ENCODE measurements at regions not wholly inside any gene's neighbourhood (a gene's known extent, or its start where the extent isn't known, plus 50 kb on each side); places are given as distances from the start of the nearest gene placed in this dataset.

- Mint-ChIP-seq H3K4me3 (no peak overlapping the region), H3K4me1 (no peaks in the 10 kb centered on the region), H3K27me3 (peaks cover 3% of the 10 kb centered on the region), H3K27ac (no peak overlapping the region), H3K36me3 (ENCODE audit: low read depth) (no peaks in the 10 kb centered on the region), H3K9me3 (peaks cover 13% of the 10 kb centered on the region)
- DNase-seq: no peak
- no peak for ATAC-seq
Observed at GRCh38 chr11:115030166-115030565, 351.8 kb downstream of the NXPE2 start.

- DNase-seq (no peak), ATAC-seq (no peak)
- H3K9me3 Mint-ChIP-seq: no peaks in the 10 kb centered on the region
- no peaks in the 10 kb centered on the region for H3K27me3 Mint-ChIP-seq
- no peak overlapping the region for H3K4me3 Mint-ChIP-seq
- H3K36me3 Mint-ChIP-seq (ENCODE audit: low read depth): no peaks in the 10 kb centered on the region
- H3K27ac Mint-ChIP-seq: no peak overlapping the region
- H3K4me1 Mint-ChIP-seq: no peaks in the 10 kb centered on the region
Observed at GRCh38 chr11:115036406-115037180, 358.3 kb downstream of the NXPE2 start.

- no peak for ATAC-seq
- no peak overlapping the region for H3K4me3 Mint-ChIP-seq
- no peaks in the 10 kb centered on the region for H3K9me3 Mint-ChIP-seq
Observed at GRCh38 chr11:115042002-115042401, 363.7 kb downstream of the NXPE2 start.

GRCh38 chr11:115047631-115048030, 369.3 kb downstream of the NXPE2 start:
- Mint-ChIP-seq H3K9me3 (no peaks in the 10 kb centered on the region), H3K4me3 (no peak overlapping the region), H3K36me3 (ENCODE audit: low read depth) (no peaks in the 10 kb centered on the region), H3K27ac (no peak overlapping the region), H3K27me3 (no peaks in the 10 kb centered on the region), H3K4me1 (no peaks in the 10 kb centered on the region)
- DNase-seq (no peak), ATAC-seq (no peak)

More at GRCh38 chr11:115042002-115042401, 363.7 kb downstream of the NXPE2 start:
- no peaks in the 10 kb centered on the region for H3K36me3 Mint-ChIP-seq (ENCODE audit: low read depth)
- DNase-seq: no peak
- no peaks in the 10 kb centered on the region for H3K4me1 Mint-ChIP-seq
- H3K27ac Mint-ChIP-seq: no peak overlapping the region
- H3K27me3 Mint-ChIP-seq: no peaks in the 10 kb centered on the region

GRCh38 chr11:115049796-115050195, 371.5 kb downstream of the NXPE2 start:
- DNase-seq (no peak), ATAC-seq (no peak)
- Mint-ChIP-seq H3K4me3 (no peak overlapping the region), H3K27me3 (no peaks in the 10 kb centered on the region), H3K4me1 (no peaks in the 10 kb centered on the region), H3K27ac (no peak overlapping the region), H3K9me3 (no peaks in the 10 kb centered on the region), H3K36me3 (ENCODE audit: low read depth) (no peaks in the 10 kb centered on the region)

- Mint-ChIP-seq H3K9me3 (peaks cover under 1% of the 10 kb centered on the region), H3K4me3 (no peak overlapping the region), H3K27me3 (no peaks in the 10 kb centered on the region), H3K36me3 (ENCODE audit: low read depth) (no peaks in the 10 kb centered on the region), H3K4me1 (no peaks in the 10 kb centered on the region), H3K27ac (no peak overlapping the region)
- ATAC-seq (no peak), DNase-seq (no peak)
Observed at GRCh38 chr11:115050756-115051155, 372.4 kb downstream of the NXPE2 start.

GRCh38 chr11:115051938-115052590, 373.7 kb downstream of the NXPE2 start:
- Mint-ChIP-seq H3K27me3 (no peaks in the 10 kb centered on the region), H3K9me3 (peaks cover 12% of the 10 kb centered on the region), H3K4me1 (no peaks in the 10 kb centered on the region), H3K27ac (no peak overlapping the region), H3K36me3 (ENCODE audit: low read depth) (peaks cover 3% of the 10 kb centered on the region), H3K4me3 (no peak overlapping the region)
- DNase-seq: no peak
- ATAC-seq: no peak

- no peaks in the 10 kb centered on the region for H3K4me1 Mint-ChIP-seq
- peaks cover 3% of the 10 kb centered on the region for H3K36me3 Mint-ChIP-seq (ENCODE audit: low read depth)
- H3K4me3 Mint-ChIP-seq: no peak overlapping the region
- ATAC-seq: no peak
- no peak for DNase-seq
- no peak overlapping the region for H3K27ac Mint-ChIP-seq
- no peaks in the 10 kb centered on the region for H3K27me3 Mint-ChIP-seq
- peaks cover 12% of the 10 kb centered on the region for H3K9me3 Mint-ChIP-seq
Observed at GRCh38 chr11:115052601-115053000, 374.3 kb downstream of the NXPE2 start.

GRCh38 chr11:115054570-115055538, 376.5 kb downstream of the NXPE2 start:
- Mint-ChIP-seq H3K4me1 (no peaks in the 10 kb centered on the region), H3K9me3 (peaks cover 12% of the 10 kb centered on the region), H3K27ac (no peak overlapping the region), H3K27me3 (no peaks in the 10 kb centered on the region), H3K4me3 (no peak overlapping the region), H3K36me3 (ENCODE audit: low read depth) (peaks cover 3% of the 10 kb centered on the region)
- ATAC-seq: no peak
- no peak for DNase-seq

GRCh38 chr11:115056514-115056913, 378.2 kb downstream of the NXPE2 start:
- H3K27me3 Mint-ChIP-seq: no peaks in the 10 kb centered on the region
- no peak for ATAC-seq
- H3K4me3 Mint-ChIP-seq: no peak overlapping the region

GRCh38 chr11:115060840-115061239, 382.5 kb downstream of the NXPE2 start:
- Mint-ChIP-seq H3K4me1 (no peaks in the 10 kb centered on the region), H3K9me3 (peaks cover 11% of the 10 kb centered on the region), H3K27me3 (no peaks in the 10 kb centered on the region), H3K36me3 (ENCODE audit: low read depth) (peaks cover 3% of the 10 kb centered on the region), H3K27ac (no peak overlapping the region), H3K4me3 (no peak overlapping the region)
- no peak for DNase-seq
- no peak for ATAC-seq

More at GRCh38 chr11:115056514-115056913, 378.2 kb downstream of the NXPE2 start:
- Mint-ChIP-seq H3K9me3 (peaks cover 12% of the 10 kb centered on the region), H3K27ac (no peak overlapping the region), H3K4me1 (no peaks in the 10 kb centered on the region), H3K36me3 (ENCODE audit: low read depth) (peaks cover 3% of the 10 kb centered on the region)
- no peak for DNase-seq

GRCh38 chr11:115065314-115065713, 387.0 kb downstream of the NXPE2 start:
- H3K4me3 Mint-ChIP-seq: no peak overlapping the region
- DNase-seq: no peak
- H3K27me3 Mint-ChIP-seq: no peaks in the 10 kb centered on the region
- no peaks in the 10 kb centered on the region for H3K36me3 Mint-ChIP-seq (ENCODE audit: low read depth)
- H3K27ac Mint-ChIP-seq: no peak overlapping the region
- H3K4me1 Mint-ChIP-seq: no peaks in the 10 kb centered on the region
- no peaks in the 10 kb centered on the region for H3K9me3 Mint-ChIP-seq
- ATAC-seq: no peak

- no peaks in the 10 kb centered on the region for H3K4me1 Mint-ChIP-seq
- H3K27ac Mint-ChIP-seq: no peak overlapping the region
- ATAC-seq: no peak
- DNase-seq: no peak
- no peaks in the 10 kb centered on the region for H3K27me3 Mint-ChIP-seq
- no peaks in the 10 kb centered on the region for H3K9me3 Mint-ChIP-seq
- H3K4me3 Mint-ChIP-seq: no peak overlapping the region
- no peaks in the 10 kb centered on the region for H3K36me3 Mint-ChIP-seq (ENCODE audit: low read depth)
Observed at GRCh38 chr11:115065830-115066664, 387.7 kb downstream of the NXPE2 start.

GRCh38 chr11:115067471-115067870, 389.1 kb downstream of the NXPE2 start:
- Mint-ChIP-seq H3K36me3 (ENCODE audit: low read depth) (no peaks in the 10 kb centered on the region), H3K4me1 (no peaks in the 10 kb centered on the region), H3K27me3 (no peaks in the 10 kb centered on the region), H3K9me3 (no peaks in the 10 kb centered on the region), H3K4me3 (no peak overlapping the region), H3K27ac (no peak overlapping the region)
- ATAC-seq: no peak
- no peak for DNase-seq

Data from activated naive CD8-positive, alpha-beta T cell treated with anti-CD3 and anti-CD28 coated beads, Interleukin-2, amount 50 U/mL, for 24 hours (primary cell).